ENCODE measurements at regions not wholly inside any gene's neighbourhood (a gene's known extent, or its start where the extent isn't known, plus 50 kb on each side); places are given as distances from the start of the nearest gene placed in this dataset. TPM values are rescaled to one million over a fixed set of nuclear protein-coding genes. Genes with fewer than 3 reads are reported as not detected.

Small RNAs in the stretch of these regions (small RNA-seq; reads per million reads assigned to genes)
- not detected for gene SUMO2P2

Measured in OCI-LY7 (cell line).